ENCODE measurements at regions not wholly inside any gene's neighbourhood (a gene's known extent, or its start where the extent isn't known, plus 50 kb on each side); places are given as distances from the start of the nearest gene placed in this dataset.

DNA sequence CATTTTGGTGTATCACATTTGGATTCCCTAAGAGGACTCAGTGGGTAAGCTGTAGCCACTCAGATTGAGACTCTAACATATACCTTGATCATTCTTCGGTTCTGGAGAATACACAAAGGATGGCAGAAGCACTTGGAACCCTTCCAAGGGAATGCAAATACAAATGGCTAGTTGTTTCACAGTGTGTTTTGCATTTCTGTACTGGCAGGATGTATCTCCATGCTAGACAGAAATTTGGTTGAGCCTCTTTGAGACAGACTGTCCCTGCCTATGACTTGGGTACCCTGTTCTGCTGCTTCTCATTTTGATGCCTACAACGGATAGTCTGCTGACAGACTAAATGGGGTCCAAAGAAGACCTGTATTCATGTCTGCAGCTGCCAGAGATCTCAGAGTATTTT lies 273.5 kb downstream of the TMEM38B start:
- TF ChIP-seq ZNF274 (IDR thresholded peaks at IDR 0.05; ENCODE audit: low read depth, low read length) (no peak), SUZ12 (IDR thresholded peaks at IDR 0.05; ENCODE audit: extremely low read depth, insufficient read depth, insufficient read length) (no peak), YY1 (IDR thresholded peaks at IDR 0.05; ENCODE audit: insufficient read depth, insufficient read length) (no peak)
